ENCODE measurements at regions not wholly inside any gene's neighbourhood (a gene's known extent, or its start where the extent isn't known, plus 50 kb on each side); places are given as distances from the start of the nearest gene placed in this dataset.

GRCh38 chr2:149904352-149905175, 317.0 kb upstream of the MMADHC start:
- H3K27me3 ChIP-seq (ENCODE audit: control insufficient read depth, insufficient read depth, low read length, poor library complexity, severe bottlenecking) = no peaks in the 10 kb centered on the region
- H3K27ac ChIP-seq (ENCODE audit: insufficient read depth, low read depth, low read length, poor library complexity, severe bottlenecking) = no peak overlapping the region
- WGBS, 2 experiments = 74% methylated on average over 7 of the region's 7 CpGs
- H3K9me3 ChIP-seq (ENCODE audit: control insufficient read depth, low read length) = no peaks in the 10 kb centered on the region
- H3K4me1 ChIP-seq (ENCODE audit: control insufficient read depth, insufficient read depth, low read length) = peaks cover 12% of the 10 kb centered on the region
- no peaks in the 10 kb centered on the region for H3K36me3 ChIP-seq (ENCODE audit: control insufficient read depth, insufficient read depth, low read length)
- H3K4me3 ChIP-seq (ENCODE audit: insufficient read depth, low read depth, low read length) = no peak overlapping the region

GRCh38 chr2:149903626-149904025, 316.1 kb upstream of the MMADHC start:
- WGBS, 2 experiments = 90 to 95% methylated on average over 4 of the region's 4 CpGs

GRCh38 chr2:149902081-149902480, 314.5 kb upstream of the MMADHC start:
- 90 to 93% methylated on average over 4 of the region's 4 CpGs for WGBS, 2 experiments
- Histone ChIP-seq H3K4me3 (ENCODE audit: insufficient read depth, low read depth, low read length) (no peak overlapping the region), H3K9me3 (ENCODE audit: control insufficient read depth, low read length) (no peaks in the 10 kb centered on the region), H3K27ac (ENCODE audit: insufficient read depth, low read depth, low read length, poor library complexity, severe bottlenecking) (no peak overlapping the region), H3K27me3 (ENCODE audit: control insufficient read depth, insufficient read depth, low read length, poor library complexity, severe bottlenecking) (no peaks in the 10 kb centered on the region), H3K36me3 (ENCODE audit: control insufficient read depth, insufficient read depth, low read length) (no peaks in the 10 kb centered on the region), H3K4me1 (ENCODE audit: control insufficient read depth, insufficient read depth, low read length) (peaks cover 9% of the 10 kb centered on the region)

More at GRCh38 chr2:149903626-149904025, 316.1 kb upstream of the MMADHC start:
- H3K27ac ChIP-seq (ENCODE audit: insufficient read depth, low read depth, low read length, poor library complexity, severe bottlenecking) = no peak overlapping the region
- H3K36me3 ChIP-seq (ENCODE audit: control insufficient read depth, insufficient read depth, low read length) = no peaks in the 10 kb centered on the region
- no peaks in the 10 kb centered on the region for H3K27me3 ChIP-seq (ENCODE audit: control insufficient read depth, insufficient read depth, low read length, poor library complexity, severe bottlenecking)
- no peaks in the 10 kb centered on the region for H3K9me3 ChIP-seq (ENCODE audit: control insufficient read depth, low read length)
- peaks cover 12% of the 10 kb centered on the region for H3K4me1 ChIP-seq (ENCODE audit: control insufficient read depth, insufficient read depth, low read length)
- no peak overlapping the region for H3K4me3 ChIP-seq (ENCODE audit: insufficient read depth, low read depth, low read length)

- H3K4me3 ChIP-seq (ENCODE audit: insufficient read depth, low read depth, low read length) = no peak overlapping the region
- H3K9me3 ChIP-seq (ENCODE audit: control insufficient read depth, low read length) = no peaks in the 10 kb centered on the region
- no peaks in the 10 kb centered on the region for H3K36me3 ChIP-seq (ENCODE audit: control insufficient read depth, insufficient read depth, low read length)
- H3K27ac ChIP-seq (ENCODE audit: insufficient read depth, low read depth, low read length, poor library complexity, severe bottlenecking) = no peak overlapping the region
- H3K27me3 ChIP-seq (ENCODE audit: control insufficient read depth, insufficient read depth, low read length, poor library complexity, severe bottlenecking) = no peaks in the 10 kb centered on the region
- 91 to 94% methylated on average over 2 to 3 of the region's 4 CpGs for WGBS, 2 experiments
- H3K4me1 ChIP-seq (ENCODE audit: control insufficient read depth, insufficient read depth, low read length) = peaks cover 4% of the 10 kb centered on the region
Measured at GRCh38 chr2:149901231-149901859, 313.8 kb upstream of the MMADHC start.

- Histone ChIP-seq H3K9me3 (ENCODE audit: control insufficient read depth, low read length) (no peaks in the 10 kb centered on the region), H3K4me3 (ENCODE audit: insufficient read depth, low read depth, low read length) (no peak overlapping the region), H3K36me3 (ENCODE audit: control insufficient read depth, insufficient read depth, low read length) (no peaks in the 10 kb centered on the region), H3K27me3 (ENCODE audit: control insufficient read depth, insufficient read depth, low read length, poor library complexity, severe bottlenecking) (no peaks in the 10 kb centered on the region), H3K27ac (ENCODE audit: insufficient read depth, low read depth, low read length, poor library complexity, severe bottlenecking) (no peak overlapping the region), H3K4me1 (ENCODE audit: control insufficient read depth, insufficient read depth, low read length) (no peaks in the 10 kb centered on the region)
- WGBS, 2 experiments = 67 to 77% methylated on average over 2 of the region's 2 CpGs
Measured at GRCh38 chr2:149899390-149899789, 311.8 kb upstream of the MMADHC start.

- Histone ChIP-seq H3K36me3 (ENCODE audit: control insufficient read depth, insufficient read depth, low read length) (no peaks in the 10 kb centered on the region), H3K4me3 (ENCODE audit: insufficient read depth, low read depth, low read length) (no peak overlapping the region), H3K27ac (ENCODE audit: insufficient read depth, low read depth, low read length, poor library complexity, severe bottlenecking) (no peak overlapping the region), H3K27me3 (ENCODE audit: control insufficient read depth, insufficient read depth, low read length, poor library complexity, severe bottlenecking) (no peaks in the 10 kb centered on the region), H3K4me1 (ENCODE audit: control insufficient read depth, insufficient read depth, low read length) (no peaks in the 10 kb centered on the region), H3K9me3 (ENCODE audit: control insufficient read depth, low read length) (no peaks in the 10 kb centered on the region)
- WGBS, 2 experiments = 91 to 94% methylated on average over 5 of the region's 5 CpGs
Measured at GRCh38 chr2:149894760-149895159, 307.2 kb upstream of the MMADHC start.

GRCh38 chr2:149894226-149894625, 306.7 kb upstream of the MMADHC start:
- no peaks in the 10 kb centered on the region for H3K4me1 ChIP-seq (ENCODE audit: control insufficient read depth, insufficient read depth, low read length)
- no peaks in the 10 kb centered on the region for H3K36me3 ChIP-seq (ENCODE audit: control insufficient read depth, insufficient read depth, low read length)
- 100% methylated on average over 1 of the region's 1 CpG for WGBS, 2 experiments
- H3K4me3 ChIP-seq (ENCODE audit: insufficient read depth, low read depth, low read length) = no peak overlapping the region
- H3K9me3 ChIP-seq (ENCODE audit: control insufficient read depth, low read length) = no peaks in the 10 kb centered on the region
- H3K27me3 ChIP-seq (ENCODE audit: control insufficient read depth, insufficient read depth, low read length, poor library complexity, severe bottlenecking) = no peaks in the 10 kb centered on the region
- H3K27ac ChIP-seq (ENCODE audit: insufficient read depth, low read depth, low read length, poor library complexity, severe bottlenecking) = no peak overlapping the region

- H3K36me3 ChIP-seq (ENCODE audit: control insufficient read depth, insufficient read depth, low read length) = no peaks in the 10 kb centered on the region
- H3K27ac ChIP-seq (ENCODE audit: insufficient read depth, low read depth, low read length, poor library complexity, severe bottlenecking) = no peak overlapping the region
- H3K4me3 ChIP-seq (ENCODE audit: insufficient read depth, low read depth, low read length) = no peak overlapping the region
- no peaks in the 10 kb centered on the region for H3K9me3 ChIP-seq (ENCODE audit: control insufficient read depth, low read length)
- no peaks in the 10 kb centered on the region for H3K27me3 ChIP-seq (ENCODE audit: control insufficient read depth, insufficient read depth, low read length, poor library complexity, severe bottlenecking)
- 94 to 95% methylated on average over 1 of the region's 1 CpG for WGBS, 2 experiments
- no peaks in the 10 kb centered on the region for H3K4me1 ChIP-seq (ENCODE audit: control insufficient read depth, insufficient read depth, low read length)
Measured at GRCh38 chr2:149892563-149892962, 305.0 kb upstream of the MMADHC start.

- Histone ChIP-seq H3K27me3 (ENCODE audit: control insufficient read depth, insufficient read depth, low read length, poor library complexity, severe bottlenecking) (no peaks in the 10 kb centered on the region), H3K4me3 (ENCODE audit: insufficient read depth, low read depth, low read length) (no peak overlapping the region), H3K27ac (ENCODE audit: insufficient read depth, low read depth, low read length, poor library complexity, severe bottlenecking) (no peak overlapping the region), H3K9me3 (ENCODE audit: control insufficient read depth, low read length) (no peaks in the 10 kb centered on the region), H3K36me3 (ENCODE audit: control insufficient read depth, insufficient read depth, low read length) (no peaks in the 10 kb centered on the region), H3K4me1 (ENCODE audit: control insufficient read depth, insufficient read depth, low read length) (no peaks in the 10 kb centered on the region)
- WGBS, 2 experiments = 82 to 90% methylated on average over 2 of the region's 2 CpGs
Measured at GRCh38 chr2:149885946-149886345, 298.4 kb upstream of the MMADHC start.

- WGBS, 2 experiments = 84 to 90% methylated on average over 2 of the region's 2 CpGs
- H3K36me3 ChIP-seq (ENCODE audit: control insufficient read depth, insufficient read depth, low read length) = no peaks in the 10 kb centered on the region
- H3K4me3 ChIP-seq (ENCODE audit: insufficient read depth, low read depth, low read length) = no peak overlapping the region
- no peaks in the 10 kb centered on the region for H3K4me1 ChIP-seq (ENCODE audit: control insufficient read depth, insufficient read depth, low read length)
- no peaks in the 10 kb centered on the region for H3K27me3 ChIP-seq (ENCODE audit: control insufficient read depth, insufficient read depth, low read length, poor library complexity, severe bottlenecking)
- H3K9me3 ChIP-seq (ENCODE audit: control insufficient read depth, low read length) = no peaks in the 10 kb centered on the region
- no peak overlapping the region for H3K27ac ChIP-seq (ENCODE audit: insufficient read depth, low read depth, low read length, poor library complexity, severe bottlenecking)
Measured at GRCh38 chr2:149885468-149885867, 297.9 kb upstream of the MMADHC start.

Data from ectodermal cell (in vitro differentiated cells).